A673 (cell line): ENCODE measurements at regions not wholly inside any gene's neighbourhood (a gene's known extent, or its start where the extent isn't known, plus 50 kb on each side); places are given as distances from the start of the nearest gene placed in this dataset.

Experiments
- EZH2 ChIP-seq: fragments of 200-600 bp; sonication (generic); IDR thresholded peaks from 2 replicates; pipeline ENCODE4 v1.6.1; 2017; ENCODE audit warnings: borderline replicate concordance, low read depth, mild to moderate bottlenecking, mixed read lengths, antibody characterized with exemption, low read length; ENCODE audit not compliant: poor library complexity, severe bottlenecking
- TF ChIP-seq, protein P1 (sequence below): fragments of 300-800, 200-600 bp; sonication (generic); conservative IDR thresholded peaks from 2 replicates; pipeline ENCODE4 v1.5.1; 2017; ENCODE audit warnings: low read depth, mild to moderate bottlenecking, antibody characterized with exemption, low read length, moderate library complexity, mixed read lengths

DNA sequence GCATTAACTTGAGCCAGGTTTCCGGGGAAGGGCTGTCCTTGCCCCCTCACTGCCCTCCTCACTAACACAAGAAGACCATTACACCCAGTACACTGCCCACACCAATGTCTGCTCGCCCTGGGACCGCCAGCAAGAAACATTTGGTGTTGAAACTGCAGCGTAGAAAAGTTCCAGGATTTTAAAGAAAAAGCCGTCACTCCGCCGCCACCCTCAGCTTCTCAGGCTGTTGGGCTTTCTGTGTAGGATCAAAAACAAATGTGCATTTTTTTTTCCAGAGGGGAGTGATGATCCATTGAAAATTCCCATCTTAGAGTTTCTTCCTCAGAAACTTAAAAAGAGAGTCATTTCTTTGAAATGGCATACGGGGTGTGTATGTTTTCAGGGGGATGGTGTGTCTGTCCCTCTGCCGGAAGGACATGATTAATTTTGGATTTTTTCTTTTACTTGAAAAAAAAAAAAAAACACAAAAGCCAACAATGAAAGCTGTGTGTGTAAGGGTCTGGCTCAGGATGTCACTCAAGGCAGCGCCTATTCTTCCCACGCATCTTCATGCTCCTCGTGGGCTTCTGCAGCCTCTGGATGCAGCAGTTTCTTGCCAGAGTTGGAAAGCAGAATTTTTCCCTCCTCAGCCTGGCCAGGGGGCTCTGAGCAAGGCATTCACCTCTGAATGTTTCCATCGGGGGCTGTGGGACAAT, 184.9 kb downstream of the GLI2 start:
- TF ChIP-seq, protein P1, sequence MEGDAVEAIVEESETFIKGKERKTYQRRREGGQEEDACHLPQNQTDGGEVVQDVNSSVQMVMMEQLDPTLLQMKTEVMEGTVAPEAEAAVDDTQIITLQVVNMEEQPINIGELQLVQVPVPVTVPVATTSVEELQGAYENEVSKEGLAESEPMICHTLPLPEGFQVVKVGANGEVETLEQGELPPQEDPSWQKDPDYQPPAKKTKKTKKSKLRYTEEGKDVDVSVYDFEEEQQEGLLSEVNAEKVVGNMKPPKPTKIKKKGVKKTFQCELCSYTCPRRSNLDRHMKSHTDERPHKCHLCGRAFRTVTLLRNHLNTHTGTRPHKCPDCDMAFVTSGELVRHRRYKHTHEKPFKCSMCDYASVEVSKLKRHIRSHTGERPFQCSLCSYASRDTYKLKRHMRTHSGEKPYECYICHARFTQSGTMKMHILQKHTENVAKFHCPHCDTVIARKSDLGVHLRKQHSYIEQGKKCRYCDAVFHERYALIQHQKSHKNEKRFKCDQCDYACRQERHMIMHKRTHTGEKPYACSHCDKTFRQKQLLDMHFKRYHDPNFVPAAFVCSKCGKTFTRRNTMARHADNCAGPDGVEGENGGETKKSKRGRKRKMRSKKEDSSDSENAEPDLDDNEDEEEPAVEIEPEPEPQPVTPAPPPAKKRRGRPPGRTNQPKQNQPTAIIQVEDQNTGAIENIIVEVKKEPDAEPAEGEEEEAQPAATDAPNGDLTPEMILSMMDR, result no peak
- no peak for TF ChIP-seq EZH2
